ENCODE measurements at regions not wholly inside any gene's neighbourhood (a gene's known extent, or its start where the extent isn't known, plus 50 kb on each side); places are given as distances from the start of the nearest gene placed in this dataset.

DNA sequence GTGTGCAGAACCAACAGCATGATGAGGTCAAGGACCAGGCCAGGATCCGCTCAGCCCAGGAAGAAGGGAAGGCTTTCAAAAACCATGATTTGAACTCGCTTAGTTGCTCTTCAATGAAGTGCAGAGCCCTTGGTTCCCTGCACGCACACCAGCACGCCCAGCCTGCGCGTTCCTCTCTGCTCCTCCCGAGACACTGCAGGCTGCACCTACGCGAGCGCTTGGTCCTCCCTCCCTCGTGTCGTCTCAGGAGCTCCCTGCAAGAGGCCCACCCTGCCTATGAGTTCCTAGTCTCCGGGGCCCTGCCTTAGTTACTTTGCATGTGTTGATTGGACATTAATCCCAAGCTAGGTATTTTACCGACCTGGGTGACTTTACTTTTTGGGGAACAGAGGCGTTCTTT is 132.9 kb upstream of the TNRC6C start:
- H3K9ac ChIP-seq = no peak overlapping the region
- no peak overlapping the region for H2AFZ ChIP-seq (ENCODE audit: low read depth)
- H3K4me1 ChIP-seq (ENCODE audit: low read depth, poor library complexity, severe bottlenecking) = no peaks in the 10 kb centered on the region
- H3K79me2 ChIP-seq (ENCODE audit: insufficient read depth, low read depth) = no peaks in the 10 kb centered on the region
- no peak overlapping the region for H3K27ac ChIP-seq
- H3K27me3 ChIP-seq (ENCODE audit: insufficient read depth, low read depth) = no peaks in the 10 kb centered on the region
- TF ChIP-seq, protein P1, sequence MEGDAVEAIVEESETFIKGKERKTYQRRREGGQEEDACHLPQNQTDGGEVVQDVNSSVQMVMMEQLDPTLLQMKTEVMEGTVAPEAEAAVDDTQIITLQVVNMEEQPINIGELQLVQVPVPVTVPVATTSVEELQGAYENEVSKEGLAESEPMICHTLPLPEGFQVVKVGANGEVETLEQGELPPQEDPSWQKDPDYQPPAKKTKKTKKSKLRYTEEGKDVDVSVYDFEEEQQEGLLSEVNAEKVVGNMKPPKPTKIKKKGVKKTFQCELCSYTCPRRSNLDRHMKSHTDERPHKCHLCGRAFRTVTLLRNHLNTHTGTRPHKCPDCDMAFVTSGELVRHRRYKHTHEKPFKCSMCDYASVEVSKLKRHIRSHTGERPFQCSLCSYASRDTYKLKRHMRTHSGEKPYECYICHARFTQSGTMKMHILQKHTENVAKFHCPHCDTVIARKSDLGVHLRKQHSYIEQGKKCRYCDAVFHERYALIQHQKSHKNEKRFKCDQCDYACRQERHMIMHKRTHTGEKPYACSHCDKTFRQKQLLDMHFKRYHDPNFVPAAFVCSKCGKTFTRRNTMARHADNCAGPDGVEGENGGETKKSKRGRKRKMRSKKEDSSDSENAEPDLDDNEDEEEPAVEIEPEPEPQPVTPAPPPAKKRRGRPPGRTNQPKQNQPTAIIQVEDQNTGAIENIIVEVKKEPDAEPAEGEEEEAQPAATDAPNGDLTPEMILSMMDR (conservative IDR thresholded peaks at IDR 0.05; ENCODE audit: low read depth, low read length) = no peak
- H3K4me2 ChIP-seq = no peak overlapping the region
- no peaks in the 10 kb centered on the region for H3K36me3 ChIP-seq (ENCODE audit: insufficient read depth)
- no peaks in the 10 kb centered on the region for H4K20me1 ChIP-seq (ENCODE audit: insufficient read depth)
- H3K4me3 ChIP-seq (IDR thresholded peaks at IDR 0.05; ENCODE audit: insufficient read depth, low read depth, low read length) = no peak overlapping the region

DNA sequence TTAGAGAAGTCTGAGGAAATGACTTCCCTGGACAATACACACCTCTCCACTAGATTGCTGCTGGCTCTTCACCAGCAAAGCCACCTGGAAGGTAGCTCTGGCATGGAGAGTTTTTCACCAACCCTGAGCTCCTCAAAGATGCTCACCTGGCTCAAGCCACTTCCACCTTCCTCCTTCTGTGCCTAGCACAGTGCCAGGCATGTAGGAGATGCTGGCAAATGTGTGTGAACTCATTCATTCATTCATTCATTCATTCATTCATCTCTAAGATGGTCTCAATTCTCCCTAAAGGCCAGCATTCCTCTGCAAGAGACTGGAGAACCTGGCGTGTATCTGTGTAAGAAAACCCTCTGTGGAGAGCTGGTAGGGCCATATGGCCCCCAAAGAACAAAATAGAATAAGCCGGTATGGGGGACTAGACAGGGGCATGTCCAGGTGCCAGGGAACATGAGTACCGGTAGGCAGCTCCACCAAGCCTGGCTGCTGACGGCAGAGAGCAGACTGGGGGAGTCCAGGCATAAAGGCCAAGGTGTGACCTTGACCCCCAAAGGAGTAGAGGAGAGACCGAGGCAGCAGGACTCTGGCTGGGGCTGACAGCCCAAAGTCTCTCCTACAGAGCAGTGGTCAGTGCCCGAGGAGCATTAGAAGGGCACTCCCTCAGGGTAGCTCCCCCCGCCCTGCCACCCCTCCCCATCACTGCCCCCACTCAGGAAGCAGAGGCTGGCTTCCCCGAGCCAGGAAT is 132.2 kb upstream of the TNRC6C start:
- TF ChIP-seq, protein P1 (conservative IDR thresholded peaks at IDR 0.05; ENCODE audit: low read depth, low read length) = no peak
- no peaks in the 10 kb centered on the region for H3K27me3 ChIP-seq (ENCODE audit: insufficient read depth, low read depth)
- H3K4me2 ChIP-seq = no peak overlapping the region
- H3K27ac ChIP-seq = no peak overlapping the region
- no peaks in the 10 kb centered on the region for H3K4me1 ChIP-seq (ENCODE audit: low read depth, poor library complexity, severe bottlenecking)
- no peaks in the 10 kb centered on the region for H3K36me3 ChIP-seq (ENCODE audit: insufficient read depth)
- no peak overlapping the region for H3K9ac ChIP-seq
- H4K20me1 ChIP-seq (ENCODE audit: insufficient read depth) = no peaks in the 10 kb centered on the region
- H2AFZ ChIP-seq (ENCODE audit: low read depth) = no peak overlapping the region
- no peaks in the 10 kb centered on the region for H3K79me2 ChIP-seq (ENCODE audit: insufficient read depth, low read depth)
- no peak overlapping the region for H3K4me3 ChIP-seq (IDR thresholded peaks at IDR 0.05; ENCODE audit: insufficient read depth, low read depth, low read length)

DNA sequence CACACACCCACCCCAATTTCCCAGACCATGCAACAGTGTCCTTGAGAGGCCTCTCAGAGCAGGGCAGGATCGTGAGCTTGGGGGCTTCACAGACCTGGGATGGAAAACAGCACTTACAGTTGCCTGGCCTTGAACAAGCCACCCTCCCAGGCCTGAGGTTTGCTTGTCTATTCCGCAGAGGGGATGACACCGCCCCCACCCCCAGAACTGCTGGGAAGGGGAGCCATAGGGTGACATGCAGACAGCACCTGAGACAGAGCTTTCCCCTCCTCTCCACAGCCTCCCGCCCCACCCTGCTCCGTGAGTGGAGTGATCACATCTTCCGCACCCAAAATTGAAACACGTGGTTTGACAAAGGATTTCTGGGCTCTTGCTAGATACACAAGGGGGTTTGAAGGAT is 131.5 kb upstream of the TNRC6C start:
- no peaks in the 10 kb centered on the region for H3K79me2 ChIP-seq (ENCODE audit: insufficient read depth, low read depth)
- H3K4me1 ChIP-seq (ENCODE audit: low read depth, poor library complexity, severe bottlenecking) = no peaks in the 10 kb centered on the region
- H4K20me1 ChIP-seq (ENCODE audit: insufficient read depth) = no peaks in the 10 kb centered on the region
- no peaks in the 10 kb centered on the region for H3K36me3 ChIP-seq (ENCODE audit: insufficient read depth)
- TF ChIP-seq, protein P1 (conservative IDR thresholded peaks at IDR 0.05; ENCODE audit: low read depth, low read length) = no peak
- no peak overlapping the region for H3K27ac ChIP-seq
- H2AFZ ChIP-seq (ENCODE audit: low read depth) = no peak overlapping the region
- no peaks in the 10 kb centered on the region for H3K27me3 ChIP-seq (ENCODE audit: insufficient read depth, low read depth)
- no peak overlapping the region for H3K9ac ChIP-seq
- H3K4me3 ChIP-seq (IDR thresholded peaks at IDR 0.05; ENCODE audit: insufficient read depth, low read depth, low read length) = no peak overlapping the region
- no peak overlapping the region for H3K4me2 ChIP-seq

DNA sequence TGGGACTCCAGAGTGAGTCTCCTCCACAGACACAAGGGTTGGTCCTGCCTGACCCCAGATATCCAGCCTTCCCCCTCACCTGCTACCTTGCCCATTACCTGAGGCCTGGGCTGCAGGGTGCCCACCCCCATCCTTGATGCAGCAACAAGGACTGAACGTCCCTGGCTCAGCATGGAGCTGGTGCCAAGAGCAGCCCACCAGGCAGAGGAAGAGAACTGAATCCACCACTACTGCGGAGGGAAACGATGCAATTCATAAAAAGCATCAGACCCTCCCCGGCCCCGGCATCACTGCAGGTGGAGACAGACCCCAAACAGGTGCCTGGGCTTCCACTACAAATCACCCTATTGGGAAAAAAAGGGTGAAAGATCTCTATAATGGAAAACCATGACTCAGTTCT is 131.0 kb upstream of the TNRC6C start:
- Histone ChIP-seq H3K4me1 (ENCODE audit: low read depth, poor library complexity, severe bottlenecking) (no peaks in the 10 kb centered on the region), H3K36me3 (ENCODE audit: insufficient read depth) (no peaks in the 10 kb centered on the region), H3K9ac (no peak overlapping the region), H3K4me2 (no peak overlapping the region), H3K27me3 (ENCODE audit: insufficient read depth, low read depth) (no peaks in the 10 kb centered on the region), H4K20me1 (ENCODE audit: insufficient read depth) (no peaks in the 10 kb centered on the region), H3K27ac (no peak overlapping the region), H2AFZ (ENCODE audit: low read depth) (no peak overlapping the region), H3K4me3 (IDR thresholded peaks at IDR 0.05; ENCODE audit: insufficient read depth, low read depth, low read length) (no peak overlapping the region), H3K79me2 (ENCODE audit: insufficient read depth, low read depth) (no peaks in the 10 kb centered on the region)
- TF ChIP-seq, protein P1 (conservative IDR thresholded peaks at IDR 0.05; ENCODE audit: low read depth, low read length) = no peak
